ENCODE measurements at regions not wholly inside any gene's neighbourhood (a gene's known extent, or its start where the extent isn't known, plus 50 kb on each side); places are given as distances from the start of the nearest gene placed in this dataset.

DNA sequence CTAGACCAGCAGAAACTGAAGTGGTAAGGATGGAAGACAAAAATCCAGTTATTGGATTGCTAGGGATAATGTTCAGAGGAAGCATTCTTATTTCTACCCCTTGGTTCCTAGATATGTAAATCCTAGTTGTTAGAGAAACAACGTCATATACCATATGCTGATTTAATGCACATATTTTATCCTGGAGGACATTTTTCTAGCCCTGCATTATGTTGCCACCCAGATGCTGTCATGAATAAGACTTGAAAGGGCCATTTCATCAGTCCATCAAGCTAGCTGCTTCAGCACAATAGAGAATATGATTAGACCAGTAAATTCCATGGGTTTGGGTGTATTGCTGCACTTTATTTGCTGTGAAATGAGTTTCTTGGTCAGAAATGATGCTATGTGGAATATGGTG is 1736.4 kb downstream of the MAT2B start:
- TF ChIP-seq CTCF (IDR thresholded peaks at IDR 0.05; ENCODE audit: extremely low read depth in 1 of 2, insufficient read depth in 1 of 2, low read depth in 1 of 2, low read length in 2 of 2), result no peak
- no peak for TF ChIP-seq POLR2A (IDR thresholded peaks at IDR 0.05; ENCODE audit: low read depth, low read length)
- no peak for TF ChIP-seq EZH2 (IDR thresholded peaks at IDR 0.05; ENCODE audit: borderline replicate concordance, low read depth, low read length, severe bottlenecking)

All from endothelial cell of umbilical vein (primary cell).